Stimulated activated CD4-positive, alpha-beta T cell treated with anti-CD3 and anti-CD28 coated beads, Interleukin-4, amount 100 ng/mL, for 1 hour (primary cell): ENCODE measurements at regions not wholly inside any gene's neighbourhood (a gene's known extent, or its start where the extent isn't known, plus 50 kb on each side); places are given as distances from the start of the nearest gene placed in this dataset.

Experiments
- DNase-seq: peaks from one replicate; pipeline ENCODE4 v3.0.0-alpha.2; 2020

DNA sequence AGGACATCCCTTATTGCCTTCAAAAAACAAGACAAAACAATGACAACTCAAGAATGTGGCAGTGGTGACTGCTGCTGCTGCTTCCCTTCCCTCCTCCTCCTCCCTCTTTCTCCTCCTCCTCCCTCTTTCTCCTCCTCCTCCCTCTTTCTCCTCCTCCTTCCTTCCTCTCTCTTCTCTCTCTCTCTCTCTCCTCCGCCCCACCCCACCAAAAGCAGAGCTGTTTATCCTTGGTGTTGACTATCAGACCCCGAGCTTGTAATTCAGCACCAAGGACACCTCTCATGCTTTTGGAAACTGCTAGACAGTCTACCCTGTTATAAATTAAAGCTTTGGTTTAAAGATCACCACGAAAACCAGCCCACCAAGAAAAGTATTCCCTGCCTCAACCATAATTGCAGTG lies 72.4 kb upstream of the IFNAR2 start:
- no peak for DNase-seq

DNA sequence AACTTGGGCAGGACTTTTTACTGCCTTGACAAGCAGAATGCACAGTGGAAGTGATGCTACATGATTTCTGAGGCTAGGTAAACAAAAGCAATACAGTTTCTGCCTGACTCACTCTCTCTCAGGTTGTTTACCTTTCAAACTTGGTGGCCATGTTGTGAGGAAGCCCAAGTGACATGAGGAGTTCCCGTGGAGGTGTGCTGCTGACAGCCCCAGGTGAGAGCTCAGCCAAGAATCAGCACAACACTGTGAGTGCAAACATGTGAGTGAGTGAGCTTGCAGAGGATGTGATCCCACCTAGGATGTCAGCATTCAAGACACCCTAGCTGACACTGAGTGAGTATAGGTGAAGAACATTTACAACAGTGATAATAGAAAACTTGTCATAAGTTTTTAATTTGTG lies 71.1 kb upstream of the IFNAR2 start:
- no peak for DNase-seq

DNA sequence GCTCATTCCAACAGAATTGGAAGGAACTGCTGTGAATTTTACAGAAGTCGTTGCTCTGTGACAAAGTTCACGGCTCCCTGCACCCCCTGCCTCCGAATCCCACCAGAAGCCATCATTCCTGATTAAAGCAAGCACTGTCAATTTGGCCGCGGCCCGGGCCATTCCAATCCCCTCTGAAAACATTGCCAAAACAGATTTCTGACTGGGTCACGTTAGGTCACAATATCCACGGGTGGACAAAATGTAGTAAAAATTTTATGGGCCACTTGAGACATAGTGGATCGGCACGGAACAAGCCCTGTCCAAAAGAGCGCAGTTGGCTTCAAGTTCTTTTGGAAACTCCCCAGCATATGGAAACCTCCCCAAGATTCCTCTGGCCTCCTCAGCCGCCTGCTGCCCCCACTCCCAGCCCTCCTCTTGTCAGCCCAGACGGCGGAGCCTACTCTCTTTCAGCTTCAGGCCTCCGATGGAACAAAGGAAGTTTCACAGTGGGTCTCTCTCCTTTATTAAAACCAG lies 67.2 kb upstream of the IFNAR2 start:
- no peak for DNase-seq

DNA sequence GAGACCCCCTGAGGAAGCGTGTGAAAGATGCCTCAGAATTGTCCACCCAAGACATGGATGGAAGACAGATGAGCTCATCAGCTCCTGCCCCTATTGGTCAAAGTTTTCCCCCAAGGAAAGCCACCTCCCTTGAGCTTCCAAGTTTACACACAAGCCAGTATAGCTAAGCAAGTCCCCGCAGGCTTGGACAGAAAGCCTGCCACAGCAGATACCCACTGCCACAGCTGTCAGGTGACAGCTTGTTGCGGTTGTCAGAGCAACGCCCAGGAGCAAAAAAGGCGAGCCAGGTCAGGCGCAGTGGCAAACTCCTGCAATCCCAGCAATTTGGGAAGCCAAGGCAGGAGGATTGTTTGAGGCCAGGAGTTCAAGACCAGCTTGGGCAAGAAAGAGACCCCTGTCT lies 60.9 kb upstream of the IFNAR2 start:
- DNase-seq, result no peak

DNA sequence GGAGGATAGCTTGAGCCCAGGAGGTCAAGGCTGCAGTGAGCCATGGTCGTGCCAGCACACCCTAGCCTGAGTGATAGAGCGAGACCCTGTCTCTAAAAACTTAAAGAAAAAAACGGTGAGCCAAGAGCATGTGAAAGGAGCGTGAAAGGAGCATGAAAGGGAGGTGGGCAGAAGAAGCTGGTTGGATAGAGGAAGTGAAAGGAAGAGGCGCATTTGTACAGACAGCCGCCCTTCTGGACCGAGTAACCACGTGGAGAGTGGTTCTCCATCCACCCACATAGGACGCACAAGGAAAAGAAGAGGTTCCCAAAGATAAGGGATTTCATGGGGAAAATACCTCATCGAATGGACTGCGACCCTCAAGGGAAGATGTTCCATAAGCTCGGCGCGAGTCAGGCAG lies 60.4 kb upstream of the IFNAR2 start:
- no peak for DNase-seq

DNA sequence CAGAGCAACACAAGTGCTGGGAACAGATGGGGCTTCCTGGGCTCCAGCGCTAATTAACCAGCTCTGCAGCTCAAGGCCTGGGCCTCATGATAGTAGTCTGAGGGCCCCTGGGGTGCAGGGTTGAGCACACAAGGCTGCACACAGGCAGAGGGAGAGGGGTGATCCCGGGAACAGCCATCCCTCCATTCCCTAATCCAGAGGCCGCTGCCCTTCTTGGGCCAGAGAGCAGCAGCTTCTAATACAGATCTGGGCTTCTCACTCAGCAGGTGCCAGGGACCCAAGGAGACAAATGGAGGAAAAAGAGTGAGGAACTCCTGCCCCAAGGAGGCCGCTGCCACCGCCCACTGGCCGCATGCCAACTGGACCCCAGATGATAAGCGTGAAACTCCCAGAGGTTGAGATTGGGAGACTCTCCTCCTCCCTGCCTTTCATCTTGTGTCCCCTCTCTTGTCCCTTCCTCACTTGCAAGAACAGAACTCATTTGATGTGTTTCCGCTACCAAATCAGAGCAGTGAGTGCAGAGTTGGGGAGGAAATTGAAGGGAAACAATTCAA lies 58.0 kb upstream of the IFNAR2 start:
- DNase-seq, result no peak

DNA sequence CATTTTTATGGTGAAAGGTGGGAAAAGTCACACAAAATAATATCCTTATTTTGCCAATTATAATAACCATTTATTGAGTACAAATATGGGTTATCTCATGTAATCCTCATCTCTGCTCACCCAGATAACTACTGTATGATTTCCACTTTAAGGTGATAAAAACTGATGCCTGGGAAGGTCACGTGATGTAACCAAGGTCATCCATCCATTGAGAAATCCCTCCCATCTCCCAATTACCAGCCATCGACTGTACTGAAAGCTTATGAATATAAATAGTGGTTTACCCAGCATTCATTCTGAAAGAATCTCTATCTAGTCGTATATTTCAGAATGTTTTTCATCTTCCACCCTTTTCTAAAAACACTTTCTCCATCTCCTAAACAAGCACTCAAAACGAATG lies 55.0 kb upstream of the IFNAR2 start:
- no peak for DNase-seq
